Lower lobe of right lung (tissue), 2 donors: ENCODE measurements at regions not wholly inside any gene's neighbourhood (a gene's known extent, or its start where the extent isn't known, plus 50 kb on each side); places are given as distances from the start of the nearest gene placed in this dataset.

Source experiments
- ATAC-seq, 2 donors: fragments of 200-7000 bp; cut with Tn5 transposase; one replicate each; pipeline ENCODE4 v1.9.1; 2020 to 2022; ENCODE audit warnings: mild to moderate bottlenecking in 2 of 2, moderate library complexity in 2 of 2
- DNase-seq: peaks from one replicate; pipeline ENCODE4 v3.0.0-alpha.2; 2020
- H3K27ac ChIP-seq: fragments of 200-600 bp; one replicate; pipeline ENCODE4 v1.8.0; 2022
- H3K27me3 ChIP-seq: fragments of 200-600 bp; one replicate; pipeline ENCODE4 v1.8.0; 2022; ENCODE audit warnings: low read depth
- H3K36me3 ChIP-seq: fragments of 200-600 bp; one replicate; pipeline ENCODE4 v1.8.0; 2022; ENCODE audit warnings: mild to moderate bottlenecking
- H3K4me1 ChIP-seq: fragments of 200-600 bp; one replicate; pipeline ENCODE4 v1.8.0; 2022
- H3K4me3 ChIP-seq: fragments of 200-600 bp; one replicate; pipeline ENCODE4 v1.8.0; 2022; ENCODE audit warnings: mild to moderate bottlenecking
- H3K9me3 ChIP-seq: fragments of 200-600 bp; one replicate; pipeline ENCODE4 v1.8.0; 2022
- CTCF ChIP-seq: fragments of 200-600 bp; IDR thresholded peaks from one replicate; pipeline ENCODE4 v1.8.0; 2022; ENCODE audit warnings: antibody characterized with exemption, mild to moderate bottlenecking
- intact Hi-C: fragments of 100-400 bp; cut with DNase I; formaldehyde crosslinking; loops from one replicate; pipeline ENCODE4 v1.11.0; 2022
- donor health status: DM: no; HTN: yes; CAD: no; lungs with severe emphysema.

DNA sequence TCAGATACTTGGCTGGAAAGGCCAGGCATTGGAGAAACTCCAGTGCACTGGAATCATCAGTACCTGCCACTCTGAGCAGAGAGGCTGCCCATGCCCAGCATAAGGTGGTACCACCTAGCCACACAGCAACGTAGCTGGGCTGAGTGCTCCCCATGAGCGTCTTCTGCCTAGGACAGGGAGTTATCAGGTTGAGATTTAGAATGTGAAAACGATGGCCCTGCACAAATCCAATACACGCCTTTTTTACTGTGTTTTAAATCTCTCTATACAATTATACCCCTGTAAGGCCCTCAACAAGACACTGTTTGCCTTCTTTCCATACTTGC, 66.7 kb upstream of the PTGR2 start:
- no peaks in the 10 kb centered on the region for H3K27me3 ChIP-seq
- ATAC-seq (no peak), DNase-seq (no peak)
- H3K4me3 ChIP-seq: peak overlapping the region; percentile 74
- no peaks in the 10 kb centered on the region for H3K36me3 ChIP-seq
- intact Hi-C loops: no loop called here
- peaks cover 72% of the 10 kb centered on the region for H3K4me1 ChIP-seq
- no peaks in the 10 kb centered on the region for H3K9me3 ChIP-seq
- no peak for TF ChIP-seq CTCF
- peak overlapping the region; percentile 99 for H3K27ac ChIP-seq

DNA sequence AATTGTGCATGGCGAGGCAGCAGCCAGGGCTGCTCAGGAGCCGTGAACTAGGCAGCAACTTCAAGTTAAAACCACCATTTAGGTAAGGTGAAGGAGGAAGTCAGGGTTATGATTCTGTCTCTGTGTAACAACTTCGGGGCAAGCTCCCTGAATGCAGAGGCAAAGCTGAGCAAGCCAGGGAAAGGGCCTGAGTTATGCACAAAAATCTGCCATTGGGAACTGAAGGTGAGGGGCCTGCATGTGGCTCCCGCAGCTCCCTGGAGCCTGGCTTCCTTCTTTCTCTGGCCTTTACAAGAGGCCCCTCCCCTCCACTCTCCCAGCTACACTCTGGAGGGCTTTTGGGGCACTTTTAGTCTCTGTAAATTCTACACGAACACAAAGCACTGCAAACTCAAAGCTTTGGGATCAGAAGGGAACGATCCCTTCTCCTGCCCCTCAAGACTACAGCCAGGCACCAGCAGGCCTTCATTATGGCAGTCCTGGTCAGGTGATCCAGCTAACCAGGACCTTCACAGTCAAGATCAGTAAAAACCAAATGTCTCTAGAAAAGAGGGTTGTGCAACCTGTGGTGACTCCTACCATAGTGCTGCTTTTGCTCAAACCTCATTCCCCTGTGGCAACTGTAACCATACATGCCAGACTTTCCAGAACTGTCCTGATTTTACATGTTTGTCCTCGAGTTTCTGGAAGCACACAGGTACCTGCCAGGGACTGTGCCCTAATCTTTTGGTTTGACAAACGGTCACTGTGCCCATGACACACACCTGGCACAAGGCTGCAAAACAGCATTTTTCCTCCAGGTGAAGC, 67.2 kb upstream of the PTGR2 start:
- TF ChIP-seq CTCF: no peak
- Histone ChIP-seq H3K36me3 (no peaks in the 10 kb centered on the region), H3K27ac (peak overlapping the region; percentile 99), H3K4me1 (peaks cover 66% of the 10 kb centered on the region), H3K4me3 (peak overlapping the region; percentile 74), H3K27me3 (no peaks in the 10 kb centered on the region), H3K9me3 (no peaks in the 10 kb centered on the region)
- no peak for DNase-seq
- intact Hi-C loops: no loop called here
- ATAC-seq: peak; percentile 18 to 26

- no peak for TF ChIP-seq CTCF
- ATAC-seq (no peak), DNase-seq (no peak)
- intact Hi-C loops: no loop called here
- peaks cover 65% of the 10 kb centered on the region for H3K4me1 ChIP-seq
- H3K4me3 ChIP-seq: no peak overlapping the region
- no peaks in the 10 kb centered on the region for H3K36me3 ChIP-seq
- peak overlapping the region; percentile 99 for H3K27ac ChIP-seq
- no peaks in the 10 kb centered on the region for H3K9me3 ChIP-seq
- H3K27me3 ChIP-seq: no peaks in the 10 kb centered on the region
Observed at GRCh38 chr14:73783107-73783727, 68.4 kb upstream of the PTGR2 start.

- H3K4me3 ChIP-seq: no peak overlapping the region
- H3K27me3 ChIP-seq: no peaks in the 10 kb centered on the region
- intact Hi-C loops: no loop called here
- no peaks in the 10 kb centered on the region for H3K36me3 ChIP-seq
- H3K4me1 ChIP-seq: peaks cover 65% of the 10 kb centered on the region
- ATAC-seq: no peak
- TF ChIP-seq CTCF: no peak
- no peaks in the 10 kb centered on the region for H3K9me3 ChIP-seq
- no peak for DNase-seq
- H3K27ac ChIP-seq: peak overlapping the region; percentile 99
Observed at GRCh38 chr14:73782623-73783022, 68.4 kb upstream of the PNMA1 start.

GRCh38 chr14:73780896-73781295, 66.7 kb upstream of the PNMA1 start:
- Histone ChIP-seq H3K27ac (no peak overlapping the region), H3K4me3 (no peak overlapping the region), H3K9me3 (no peaks in the 10 kb centered on the region), H3K36me3 (no peaks in the 10 kb centered on the region), H3K4me1 (peaks cover 79% of the 10 kb centered on the region), H3K27me3 (no peaks in the 10 kb centered on the region)
- DNase-seq (no peak), ATAC-seq (no peak)
- intact Hi-C loops: no loop called here
- TF ChIP-seq CTCF: no peak
